ENCODE measurements at regions not wholly inside any gene's neighbourhood (a gene's known extent, or its start where the extent isn't known, plus 50 kb on each side); places are given as distances from the start of the nearest gene placed in this dataset.

GRCh38 chr2:6512589-6512988 lies 353.1 kb downstream of the CMPK2 start:
- Histone ChIP-seq H3K27ac (ENCODE audit: extremely low read length, insufficient read depth, low read length) (no peak overlapping the region), H3K9ac (ENCODE audit: insufficient read depth, low read depth, low read length) (no peak overlapping the region), H3K9me3 (ENCODE audit: low read length) (no peaks in the 10 kb centered on the region), H3K4me1 (ENCODE audit: insufficient read depth, low read length) (no peaks in the 10 kb centered on the region), H4K20me1 (ENCODE audit: insufficient read depth, low read length) (no peaks in the 10 kb centered on the region), H3K36me3 (replicated peaks in 1 of 2; ENCODE audit: control insufficient read depth in 1 of 2, insufficient read depth in 2 of 2, low read length in 2 of 2) (no peaks in the 10 kb centered on the region), H3K79me2 (ENCODE audit: insufficient read depth, low read length) (no peaks in the 10 kb centered on the region), H3K4me3 (replicated peaks in 1 of 3; ENCODE audit: insufficient read depth in 1 of 3, low read depth in 2 of 3, low read length in 3 of 3) (no peak overlapping the region), H3K4me2 (ENCODE audit: low read depth, low read length) (no peak overlapping the region), H2AFZ (ENCODE audit: low read length) (no peak overlapping the region), H3K27me3 (ENCODE audit: control insufficient read depth in 1 of 2, insufficient read depth in 2 of 2, low read length in 2 of 2) (no peaks in the 10 kb centered on the region; a peak in 1 of 5 replicates)
- POLR2A ChIA-PET, result no interaction called here
- TF ChIP-seq HMGA1 (CRISPR knock-in tag; conservative IDR thresholded peaks at IDR 0.05) (no peak), PPARG (CRISPR knock-in tag; conservative IDR thresholded peaks at IDR 0.05) (no peak), REXO4 (CRISPR knock-in tag; IDR thresholded peaks at IDR 0.05; ENCODE audit: borderline replicate concordance) (no peak), ZNF317 (CRISPR knock-in tag; IDR thresholded peaks at IDR 0.05) (no peak), ZNF33A (CRISPR knock-in tag; IDR thresholded peaks at IDR 0.05; ENCODE audit: borderline replicate concordance) (no peak), AGO1 (IDR thresholded peaks at IDR 0.05; ENCODE audit: low read depth, low read length, poor library complexity, severe bottlenecking) (no peak), ZNF17 (CRISPR knock-in tag; IDR thresholded peaks at IDR 0.05) (no peak)
- in situ Hi-C loops (cut with HindIII; ENCODE audit: extremely low pct_ligation_motif_present, low pct_unique_long_range_greater_than_20kb) (no loop called here), intact Hi-C loops (cut with micrococcal nuclease; ENCODE audit: unreplicated experiment) (no loop called here)
- WGBS (ENCODE audit: low lambda C conversion rate), result 36% methylated on average over 2 of the region's 2 CpGs
- CTCF ChIA-PET (ENCODE audit: low intra/inter-chr PET ratio, low total read pairs), result no interaction called here
- ATAC-seq (no peak), FAIRE-seq (no peak), DNase-seq (ENCODE audit: low spot score) (no peak)
- BruUV-seq (replicated peaks), result no TSS peak

- H4K20me1 ChIP-seq (ENCODE audit: insufficient read depth, low read length), result no peaks in the 10 kb centered on the region
- H3K4me3 ChIP-seq (replicated peaks in 1 of 3; ENCODE audit: insufficient read depth in 1 of 3, low read depth in 2 of 3, low read length in 3 of 3), result no peak overlapping the region
- no peaks in the 10 kb centered on the region for H3K27me3 ChIP-seq (ENCODE audit: control insufficient read depth in 1 of 2, insufficient read depth in 2 of 2, low read length in 2 of 2)
- CTCF ChIA-PET (ENCODE audit: low intra/inter-chr PET ratio, low total read pairs), result no interaction called here
- ATAC-seq, result no peak
- H3K9ac ChIP-seq (ENCODE audit: insufficient read depth, low read depth, low read length), result no peak overlapping the region
- H3K4me2 ChIP-seq (ENCODE audit: low read depth, low read length), result no peak overlapping the region
- TF ChIP-seq TIGD3 (CRISPR knock-in tag; IDR thresholded peaks at IDR 0.05; ENCODE audit: borderline replicate concordance) (no peak), ZNF841 (CRISPR knock-in tag; IDR thresholded peaks at IDR 0.05; ENCODE audit: borderline replicate concordance) (no peak), TOE1 (CRISPR knock-in tag; IDR thresholded peaks at IDR 0.05) (no peak), ZNF430 (CRISPR knock-in tag; IDR thresholded peaks at IDR 0.05) (no peak), ZNF549 (CRISPR knock-in tag; IDR thresholded peaks at IDR 0.05) (no peak), AFF4 (CRISPR knock-in tag; IDR thresholded peaks at IDR 0.05) (no peak), MAFK (conservative IDR thresholded peaks at IDR 0.05 in 1 of 2, IDR thresholded peaks at IDR 0.05 in 1 of 2; ENCODE audit: low read length in 2 of 2) (peak; percentile 36 to 52; a peak in 3 of 4 replicates), MAFF (IDR thresholded peaks at IDR 0.05; ENCODE audit: low read depth, low read length) (0 out of 2 replicates have a peak, but pooled peaks have one; percentile 32)
- H3K9me3 ChIP-seq (ENCODE audit: low read length), result no peaks in the 10 kb centered on the region
- H2AFZ ChIP-seq (ENCODE audit: low read length), result no peak overlapping the region
- no peaks in the 10 kb centered on the region for H3K4me1 ChIP-seq (ENCODE audit: insufficient read depth, low read length)
- no peak for FAIRE-seq
- WGBS (ENCODE audit: low lambda C conversion rate), result 30% methylated on average over 6 of the region's 6 CpGs
- no TSS peak for BruUV-seq (replicated peaks)
- H3K36me3 ChIP-seq (replicated peaks in 1 of 2; ENCODE audit: control insufficient read depth in 1 of 2, insufficient read depth in 2 of 2, low read length in 2 of 2), result no peaks in the 10 kb centered on the region
- POLR2A ChIA-PET, result no interaction called here
- no peak overlapping the region for H3K27ac ChIP-seq (ENCODE audit: extremely low read length, insufficient read depth, low read length)
- in situ Hi-C loops (cut with HindIII; ENCODE audit: extremely low pct_ligation_motif_present, low pct_unique_long_range_greater_than_20kb), result no loop called here
- intact Hi-C loops (cut with micrococcal nuclease; ENCODE audit: unreplicated experiment), result no loop called here
- DNase-seq (ENCODE audit: low spot score), result no peak
- no peaks in the 10 kb centered on the region for H3K79me2 ChIP-seq (ENCODE audit: insufficient read depth, low read length)
Measured at GRCh38 chr2:6516674-6517073, 349.0 kb downstream of the CMPK2 start.

All from HepG2 (cell line).